ENCODE measurements at regions not wholly inside any gene's neighbourhood (a gene's known extent, or its start where the extent isn't known, plus 50 kb on each side); places are given as distances from the start of the nearest gene placed in this dataset.
"Not testable (repeated sequence)": the region's sequence is repeated elsewhere in the genome, so short reads cannot be mapped to it uniquely, and the experiment has no call there.

DNA sequence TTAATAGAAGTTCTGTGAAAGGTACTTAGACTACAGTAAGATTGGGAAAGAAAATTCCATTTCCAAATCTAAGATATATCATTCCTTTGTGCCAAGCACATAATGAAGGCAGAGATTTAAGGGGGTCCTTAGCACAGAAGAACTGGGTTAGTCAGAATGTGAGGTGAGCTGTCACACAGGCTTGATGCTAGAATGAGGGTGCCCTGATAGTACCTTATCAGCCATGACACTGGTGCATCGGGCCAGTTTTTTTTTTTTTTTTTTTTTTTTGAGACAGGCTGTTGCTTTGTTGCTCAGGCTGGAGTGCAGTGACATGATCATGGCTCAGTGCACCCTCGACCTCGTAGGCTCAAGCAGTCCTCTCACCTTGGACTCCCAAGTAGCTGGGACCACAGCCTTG lies 2169.6 kb upstream of the DEFB115 start:
- TF ChIP-seq EZH2 (IDR thresholded peaks at IDR 0.05; ENCODE audit: insufficient read depth, poor library complexity, severe bottlenecking); EZH2phosphoT487 (IDR thresholded peaks at IDR 0.05; ENCODE audit: insufficient read depth, low read depth): not testable (repeated sequence)
